GM18499 (cell line): ENCODE measurements at regions not wholly inside any gene's neighbourhood (a gene's known extent, or its start where the extent isn't known, plus 50 kb on each side); places are given as distances from the start of the nearest gene placed in this dataset.

Experiments
- ATAC-seq: cut with Tn5 transposase; IDR thresholded peaks from one replicate; pipeline ENCODE4 v1.9.1; 2021; ENCODE audit warnings: moderate number of reproducible peaks; ENCODE audit not compliant: insufficient read depth, unreplicated experiment

DNA sequence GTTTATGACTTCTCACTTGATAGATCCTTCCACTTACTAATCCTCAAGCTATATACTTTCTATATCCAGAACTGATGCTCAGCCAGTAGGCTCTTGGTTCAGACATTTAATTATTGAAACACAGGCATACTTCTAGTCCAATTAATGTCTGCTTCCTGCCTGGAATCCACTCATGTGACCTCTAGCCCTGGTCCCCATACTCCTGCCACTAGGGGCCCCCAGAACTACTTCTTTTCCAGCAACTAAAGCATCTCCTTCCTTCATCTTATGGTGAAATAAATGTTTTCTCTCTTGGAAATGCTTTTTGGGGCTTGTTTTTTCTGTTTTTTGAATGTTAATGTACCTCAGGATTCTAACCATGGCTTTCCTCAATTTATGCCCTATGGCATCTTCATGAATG lies 527.6 kb downstream of the SATB2 start:
- ATAC-seq, result no peak

DNA sequence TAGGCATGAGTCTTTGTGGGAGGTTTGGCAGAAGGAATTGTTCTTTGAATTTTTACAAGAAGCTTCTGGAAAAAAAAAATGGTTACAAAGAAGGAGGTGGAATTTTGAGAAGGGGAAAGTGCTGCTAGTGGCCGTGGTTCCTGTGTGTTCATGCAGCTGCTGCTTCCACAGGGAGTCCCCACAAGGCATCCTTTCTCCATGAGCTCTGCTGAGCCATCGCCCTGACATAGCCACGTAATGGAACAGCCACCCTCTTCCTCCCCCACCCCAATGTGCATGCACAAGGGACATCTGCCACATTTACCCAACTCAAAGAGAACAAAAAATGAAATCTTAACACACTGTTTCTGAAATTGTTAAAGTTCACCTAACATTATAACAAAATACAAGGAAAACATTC lies 529.7 kb downstream of the SATB2 start:
- no peak for ATAC-seq

- no peak for ATAC-seq
Measured at GRCh38 chr2:198917926-198918720, 539.6 kb downstream of the SATB2 start.

DNA sequence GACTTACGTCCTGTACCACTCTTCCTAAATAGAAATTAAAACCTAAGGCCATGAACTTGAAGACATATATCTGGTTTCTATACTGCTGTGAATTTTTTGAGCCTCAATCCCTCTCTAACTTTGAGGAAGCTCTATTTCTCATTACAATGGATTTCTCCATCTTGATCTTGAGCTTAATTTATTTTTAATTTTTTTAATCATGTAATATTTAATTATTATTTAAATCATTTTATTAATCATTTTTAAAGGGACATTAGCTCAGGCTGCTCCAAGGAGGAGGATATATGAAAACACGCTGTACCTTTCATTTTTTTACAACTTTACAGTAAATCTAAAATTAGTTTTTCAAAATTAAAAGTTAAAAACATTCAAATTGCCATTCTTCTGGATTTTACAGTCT lies 540.5 kb downstream of the SATB2 start:
- ATAC-seq, result no peak

- ATAC-seq, result no peak
Measured at GRCh38 chr2:198916548-198917080, 541.1 kb downstream of the SATB2 start.

DNA sequence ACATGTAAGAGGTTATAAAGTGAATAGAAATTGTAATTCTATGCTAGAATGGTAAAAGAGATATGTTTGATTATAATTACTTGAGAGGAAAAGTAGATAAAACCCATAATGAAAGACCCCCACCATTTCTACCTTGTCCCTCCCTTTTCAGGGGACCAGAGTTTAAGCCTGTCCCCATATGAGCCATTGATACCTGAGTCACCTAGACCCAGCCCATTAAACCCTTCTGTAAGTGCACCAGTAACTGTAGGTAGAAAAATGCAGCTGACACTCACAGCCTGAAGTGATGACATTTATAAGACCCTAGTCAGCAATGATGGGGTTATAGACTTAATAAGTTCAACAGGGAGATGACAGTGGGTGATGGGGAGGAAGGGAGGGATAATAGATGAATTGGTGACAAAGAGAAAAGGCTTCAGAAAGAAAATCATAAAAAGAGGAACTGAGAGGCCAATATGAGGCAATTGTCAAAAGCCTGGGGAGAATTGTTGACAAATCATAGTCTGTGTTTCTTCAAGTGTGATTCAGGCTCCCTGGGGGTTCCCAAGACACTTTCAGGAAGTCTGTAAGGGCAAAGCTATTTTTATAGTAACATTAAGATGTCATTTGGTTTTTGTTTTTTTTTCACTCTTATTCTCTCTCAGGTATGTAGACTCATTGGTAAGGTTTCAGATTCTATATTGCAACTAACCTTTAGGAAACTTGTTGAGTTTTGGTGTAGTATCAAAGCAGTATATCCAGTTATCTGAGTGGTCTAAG lies 544.2 kb downstream of the SATB2 start:
- peak; percentile 99 for ATAC-seq

DNA sequence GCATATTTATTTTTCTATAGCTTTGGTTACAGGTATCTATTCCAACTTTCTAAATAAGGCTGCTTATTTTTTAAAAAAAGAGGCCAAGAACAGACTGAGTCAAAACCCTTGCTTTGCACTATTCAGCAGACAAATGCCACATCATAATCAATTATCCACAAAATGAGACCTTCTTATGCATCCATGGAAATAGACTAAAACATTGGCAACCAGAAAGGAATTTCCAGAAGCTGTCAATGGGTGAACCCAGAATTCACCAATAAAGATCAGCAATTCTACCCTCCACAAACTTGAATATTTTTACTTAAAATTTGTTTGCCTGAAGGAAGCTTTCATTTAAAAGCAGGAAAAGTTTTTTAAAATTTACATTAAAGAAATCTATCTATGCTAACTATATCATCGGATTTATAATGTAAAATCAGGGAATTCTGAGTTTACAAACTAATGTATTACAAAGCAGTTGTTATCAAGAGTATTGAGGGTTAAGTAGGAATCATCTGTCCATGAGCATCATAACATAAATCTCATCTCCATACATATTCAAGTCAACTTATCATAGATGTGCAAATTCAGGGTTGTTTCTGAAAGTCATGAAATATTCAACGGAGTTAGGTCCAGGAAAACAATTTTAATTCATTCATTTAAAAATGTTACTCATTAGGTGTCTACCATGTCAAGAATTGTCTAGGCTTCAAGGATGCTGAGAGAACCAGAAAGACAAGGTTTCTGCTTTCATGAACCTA lies 548.0 kb downstream of the SATB2 start:
- ATAC-seq, result no peak

GRCh38 chr2:198905881-198906612 lies 551.7 kb downstream of the SATB2 start:
- peak; percentile 48 for ATAC-seq

DNA sequence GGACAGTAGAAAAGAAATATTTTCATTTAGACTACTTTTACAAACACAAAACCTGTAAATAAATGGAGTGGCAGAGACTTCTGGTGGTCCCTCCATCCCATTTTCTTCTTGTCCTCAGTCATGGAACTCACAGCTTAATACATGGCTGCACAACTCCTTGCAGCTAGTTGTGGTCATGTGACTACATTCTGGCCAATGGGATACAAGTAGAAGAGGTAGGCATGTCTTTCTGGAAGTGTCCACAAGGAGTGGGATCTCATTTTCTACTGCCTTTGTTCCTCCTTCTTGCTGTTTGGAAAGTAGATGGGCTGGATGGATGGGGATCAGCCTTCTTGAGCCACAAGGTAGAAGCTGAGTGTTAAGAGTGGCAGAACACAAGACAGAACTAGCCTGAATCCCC lies 555.8 kb downstream of the SATB2 start:
- no peak for ATAC-seq

DNA sequence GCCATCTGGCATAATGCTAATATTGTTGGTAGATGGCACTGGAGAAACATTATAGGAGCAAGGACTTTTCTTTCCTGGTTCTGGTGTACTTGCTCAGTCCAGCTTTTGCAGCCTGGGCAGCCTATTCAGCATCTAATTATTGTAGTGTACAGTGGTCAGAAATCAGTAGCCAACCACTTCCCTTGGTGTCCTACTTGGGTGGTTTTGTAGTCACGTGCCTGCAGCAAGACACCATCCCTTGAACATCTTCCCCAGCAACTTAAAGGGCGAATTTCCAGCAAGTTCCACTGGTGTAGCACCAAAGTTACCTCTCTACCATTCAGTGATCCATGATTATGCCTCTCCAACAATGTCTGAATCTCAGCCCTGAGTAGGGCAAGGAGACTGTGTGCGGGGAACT lies 557.6 kb downstream of the SATB2 start:
- ATAC-seq, result no peak

GRCh38 chr2:198890490-198890889 lies 567.2 kb downstream of the SATB2 start:
- peak; percentile 85 for ATAC-seq

DNA sequence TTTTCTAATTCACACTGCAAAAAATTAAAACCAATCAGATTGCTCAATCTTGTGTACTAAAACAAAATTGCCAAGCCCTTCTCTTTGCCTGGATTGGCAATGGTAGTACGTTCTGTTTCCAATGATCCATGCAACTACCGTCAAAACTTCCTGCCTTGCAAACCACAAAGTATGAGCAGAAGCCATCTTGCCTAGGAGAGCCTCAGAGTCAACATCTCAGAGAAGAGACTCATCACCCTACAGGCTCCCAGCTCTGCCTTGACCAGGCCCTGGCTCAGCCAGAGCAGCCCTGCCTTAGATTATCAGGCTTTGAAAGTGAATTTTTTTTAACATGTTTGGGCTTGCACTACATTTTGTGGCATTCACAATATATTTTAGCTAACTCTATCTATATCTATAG lies 574.1 kb downstream of the SATB2 start:
- ATAC-seq, result no peak

DNA sequence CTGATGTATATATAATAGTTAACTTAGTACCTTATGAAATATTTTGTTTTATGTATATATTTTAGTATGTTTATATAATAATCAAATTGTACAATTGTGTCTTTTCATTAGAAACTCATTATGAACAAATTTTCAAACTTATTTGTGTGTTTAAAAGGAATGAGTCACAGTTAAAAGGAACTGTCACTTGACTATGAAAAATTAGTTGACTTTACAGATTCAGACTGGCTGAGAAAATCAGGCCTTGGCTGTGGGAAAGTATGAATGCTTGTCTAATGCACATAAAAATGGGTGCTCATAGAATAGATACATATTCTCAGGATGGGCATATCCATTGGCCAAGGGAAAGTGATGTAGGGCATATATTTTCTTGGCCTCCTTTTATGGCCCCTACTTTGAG lies 576.8 kb downstream of the SATB2 start:
- no peak for ATAC-seq

- no peak for ATAC-seq
Measured at GRCh38 chr2:198880421-198880820, 577.3 kb downstream of the SATB2 start.

DNA sequence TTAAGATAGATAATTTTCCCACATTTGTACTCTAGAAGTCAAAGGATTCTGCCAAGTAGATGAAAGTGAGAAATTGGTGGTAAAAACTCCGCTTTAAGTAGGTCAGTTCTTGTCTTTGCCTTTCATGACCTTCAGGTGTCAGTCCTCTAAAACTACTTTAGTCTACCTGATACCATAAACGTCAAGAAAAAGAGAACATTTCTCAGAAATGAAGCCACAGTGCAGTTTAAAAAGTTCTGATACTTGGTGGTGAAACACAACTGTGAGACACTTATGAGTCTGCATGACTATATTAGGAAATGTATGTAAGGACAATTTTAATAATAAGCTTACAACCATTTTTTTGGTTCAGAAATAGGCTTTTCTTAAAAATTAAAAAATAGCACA lies 583.3 kb downstream of the SATB2 start:
- peak; percentile 59 for ATAC-seq

DNA sequence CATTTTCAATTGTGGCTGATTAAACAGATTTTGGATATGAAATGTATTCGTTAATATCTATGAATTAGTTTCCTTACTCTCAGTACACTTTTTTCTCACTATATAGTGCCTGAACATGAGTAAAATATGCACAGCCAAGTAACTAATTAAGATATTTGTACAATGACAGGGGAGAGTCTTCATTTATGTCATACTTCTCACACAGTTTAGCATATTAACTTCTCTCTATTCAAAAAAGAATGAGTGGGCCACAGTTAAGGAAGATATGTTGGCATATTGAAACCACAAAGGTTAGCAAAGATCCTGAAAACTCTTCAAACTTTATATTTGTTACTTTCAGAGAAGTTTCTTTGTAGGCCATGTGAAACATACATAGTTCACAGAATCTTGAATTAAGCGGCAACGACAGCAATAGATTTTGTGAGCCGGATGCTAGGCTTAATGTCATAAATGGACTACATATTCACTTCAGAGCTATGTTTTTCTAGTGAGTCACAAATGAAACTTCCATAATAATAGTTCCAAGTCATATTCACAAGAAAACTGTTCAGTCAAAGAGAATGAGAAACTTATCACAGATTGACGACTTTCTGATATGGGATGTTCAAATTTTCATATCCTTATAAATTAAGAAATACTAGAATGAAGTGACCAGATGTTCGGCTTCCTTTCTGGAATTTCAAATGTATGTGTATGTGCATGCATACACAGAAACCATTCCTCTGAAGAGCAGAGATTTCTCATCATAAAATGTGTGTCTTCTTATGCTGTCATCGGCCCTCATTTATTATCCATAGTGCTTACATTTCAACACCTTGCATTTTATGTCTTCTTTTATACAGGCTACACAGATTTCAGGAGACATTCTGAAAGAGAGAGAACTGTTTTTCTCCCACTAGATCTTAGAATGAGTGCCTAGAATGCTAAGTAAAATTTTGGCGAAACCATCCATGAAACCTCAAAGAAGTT lies 584.0 kb downstream of the SATB2 start:
- ATAC-seq, result no peak

DNA sequence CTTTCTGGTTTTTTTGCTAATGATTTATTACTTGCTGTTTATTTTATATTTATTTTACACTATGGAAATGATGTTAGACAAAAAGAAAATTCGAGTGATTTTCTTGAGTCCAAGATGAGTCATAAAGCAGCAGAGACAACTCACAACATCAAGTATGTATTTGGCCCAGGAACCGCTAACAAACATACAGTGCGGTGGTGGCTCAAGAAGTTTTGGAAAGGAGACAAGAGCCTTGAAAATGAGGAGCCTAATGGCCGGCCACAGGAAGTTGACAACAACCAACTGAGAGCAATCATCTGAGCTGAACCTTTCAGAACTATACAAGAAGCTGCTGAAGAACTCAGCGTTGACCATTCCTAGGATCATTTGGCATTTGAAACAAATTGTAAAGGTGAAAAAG lies 594.1 kb downstream of the SATB2 start:
- ATAC-seq, result no peak

DNA sequence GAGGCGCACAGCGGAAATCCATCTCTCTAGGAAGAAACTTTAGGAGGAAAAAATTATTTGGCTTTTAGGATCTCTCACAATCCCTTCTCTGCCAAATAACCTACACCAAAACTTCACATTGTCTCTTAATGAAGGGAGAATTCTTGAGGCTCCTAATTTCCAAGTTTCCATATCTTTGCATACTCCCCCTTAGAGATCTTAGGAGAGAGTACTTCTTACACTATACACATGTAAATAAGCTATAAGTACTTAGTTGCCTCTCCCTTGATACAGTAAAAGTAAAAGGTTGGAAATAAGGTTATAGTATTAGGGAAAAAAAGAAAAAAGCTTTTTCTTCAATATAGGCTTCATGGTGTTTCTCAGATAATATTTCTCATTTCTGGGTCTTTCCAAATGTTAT lies 596.7 kb downstream of the SATB2 start:
- no peak for ATAC-seq

GRCh38 chr2:198857246-198857645 lies 600.5 kb downstream of the SATB2 start:
- no peak for ATAC-seq
